Globus pallidus (tissue), 1 donor: ENCODE measurements at regions not wholly inside any gene's neighbourhood (a gene's known extent, or its start where the extent isn't known, plus 50 kb on each side); places are given as distances from the start of the nearest gene placed in this dataset.
"Not testable (repeated sequence)": the region's sequence is repeated elsewhere in the genome, so short reads cannot be mapped to it uniquely, and the experiment has no call there.

Source experiments
- DNase-seq: peaks from one replicate; pipeline ENCODE4 v3.0.0-alpha.2; 2015; ENCODE audit warnings: low spot score

- no peak for DNase-seq
Measured at GRCh38 chr12:43252585-43252984, 299.4 kb downstream of the ADAMTS20 start.

- no peak for DNase-seq
Measured at GRCh38 chr12:43245947-43246346, 306.1 kb downstream of the ADAMTS20 start.

GRCh38 chr12:43241986-43242385 lies 310.0 kb downstream of the ADAMTS20 start:
- no peak for DNase-seq

- no peak for DNase-seq
Measured at GRCh38 chr12:43238281-43238680, 313.7 kb downstream of the ADAMTS20 start.

- DNase-seq = no peak
Measured at GRCh38 chr12:43237238-43237879, 314.6 kb downstream of the ADAMTS20 start.

GRCh38 chr12:43235721-43236120 lies 316.3 kb downstream of the ADAMTS20 start:
- no peak for DNase-seq

GRCh38 chr12:43233861-43234260 lies 318.1 kb downstream of the ADAMTS20 start:
- DNase-seq = no peak

GRCh38 chr12:43226151-43226550 lies 325.9 kb downstream of the ADAMTS20 start:
- DNase-seq = no peak

- not testable (repeated sequence) for DNase-seq
Measured at GRCh38 chr12:43224190-43224805, 327.7 kb downstream of the ADAMTS20 start.

- no peak for DNase-seq
Measured at GRCh38 chr12:43222796-43223195, 329.2 kb downstream of the ADAMTS20 start.

- DNase-seq = no peak
Measured at GRCh38 chr12:43221216-43221615, 330.8 kb downstream of the ADAMTS20 start.

GRCh38 chr12:43216490-43216889 lies 335.5 kb downstream of the ADAMTS20 start:
- no peak for DNase-seq

- DNase-seq = no peak
Measured at GRCh38 chr12:43214166-43214565, 337.8 kb downstream of the ADAMTS20 start.

- no peak for DNase-seq
Measured at GRCh38 chr12:43213608-43214007, 338.4 kb downstream of the ADAMTS20 start.

GRCh38 chr12:43210485-43211192 lies 341.4 kb downstream of the ADAMTS20 start:
- no peak for DNase-seq

GRCh38 chr12:43208627-43209026 lies 343.4 kb downstream of the ADAMTS20 start:
- DNase-seq = no peak

GRCh38 chr12:43208221-43208620 lies 343.8 kb downstream of the ADAMTS20 start:
- no peak for DNase-seq

GRCh38 chr12:43206396-43206795 lies 345.6 kb downstream of the ADAMTS20 start:
- no peak for DNase-seq

- no peak for DNase-seq
Measured at GRCh38 chr12:43198608-43199007, 353.4 kb downstream of the ADAMTS20 start.

- DNase-seq = no peak
Measured at GRCh38 chr12:43196268-43196907, 355.6 kb downstream of the ADAMTS20 start.

- not testable (repeated sequence) for DNase-seq
Measured at GRCh38 chr12:43193096-43193495, 358.9 kb downstream of the ADAMTS20 start.

- not testable (repeated sequence) for DNase-seq
Measured at GRCh38 chr12:43192442-43192841, 359.6 kb downstream of the ADAMTS20 start.

- DNase-seq = no peak
Measured at GRCh38 chr12:43180242-43180641, 371.8 kb downstream of the ADAMTS20 start.
